Left hindlimb (tissue), 1 donor: ENCODE measurements at regions not wholly inside any gene's neighbourhood (a gene's known extent, or its start where the extent isn't known, plus 50 kb on each side); places are given as distances from the start of the nearest gene placed in this dataset.
"Not testable (repeated sequence)": the region's sequence is repeated elsewhere in the genome, so short reads cannot be mapped to it uniquely, and the experiment has no call there.

Experiments
- DNase-seq: peaks from one replicate; pipeline ENCODE4 v3.0.0-alpha.2; 2018

GRCh38 chr14:30445852-30446251 lies 113.1 kb upstream of the G2E3 start:
- no peak for DNase-seq

- peak; percentile 40 for DNase-seq
Measured at GRCh38 chr14:30450631-30451545, 108.1 kb upstream of the G2E3 start.

GRCh38 chr14:30456296-30456695 lies 102.7 kb upstream of the G2E3 start:
- DNase-seq: no peak

- no peak for DNase-seq
Measured at GRCh38 chr14:30462358-30462757, 96.6 kb upstream of the G2E3 start.

- DNase-seq: no peak
Measured at GRCh38 chr14:30464481-30464880, 94.5 kb upstream of the G2E3 start.

- DNase-seq: no peak
Measured at GRCh38 chr14:30468354-30468753, 90.6 kb upstream of the G2E3 start.

- no peak for DNase-seq
Measured at GRCh38 chr14:30471980-30472379, 87.0 kb upstream of the G2E3 start.

GRCh38 chr14:30473846-30474696 lies 84.9 kb upstream of the G2E3 start:
- not testable (repeated sequence) for DNase-seq

- no peak for DNase-seq
Measured at GRCh38 chr14:30482276-30482675, 76.7 kb upstream of the G2E3 start.

- DNase-seq: no peak
Measured at GRCh38 chr14:30484201-30484600, 74.8 kb upstream of the G2E3 start.

GRCh38 chr14:30484976-30485375 lies 74.0 kb upstream of the G2E3 start:
- DNase-seq: no peak

- no peak for DNase-seq
Measured at GRCh38 chr14:30496852-30497251, 62.1 kb upstream of the G2E3 start.

GRCh38 chr14:30499358-30499757 lies 59.6 kb upstream of the G2E3 start:
- DNase-seq: no peak

- DNase-seq: no peak
Measured at GRCh38 chr14:30500222-30500621, 58.7 kb upstream of the G2E3 start.

GRCh38 chr14:30507209-30507608 lies 51.7 kb upstream of the G2E3 start:
- DNase-seq: no peak
